GM23338 (cell line): ENCODE measurements at regions not wholly inside any gene's neighbourhood (a gene's known extent, or its start where the extent isn't known, plus 50 kb on each side); places are given as distances from the start of the nearest gene placed in this dataset.
"Not testable (repeated sequence)": the region's sequence is repeated elsewhere in the genome, so short reads cannot be mapped to it uniquely, and the experiment has no call there.

ENCODE experiments used
- CREB1 ChIP-seq: fragments of 250-450 bp; sonication (Bioruptor Pico); IDR thresholded peaks from 2 replicates; pipeline ENCODE4 v1.5.0; 2020; ENCODE audit warnings: low read depth, mild to moderate bottlenecking, moderate library complexity
- EZH2 ChIP-seq: fragments of 200-600 bp; sonication (generic); IDR thresholded peaks from one replicate; pipeline ENCODE4 v1.8.0; 2017; ENCODE audit warnings: antibody characterized with exemption, mild to moderate bottlenecking, low read depth; ENCODE audit not compliant: unreplicated experiment
- POLR2AphosphoS5 ChIP-seq: IDR thresholded peaks from 2 replicates; pipeline ENCODE4 v1.6.1; 2016; ENCODE audit warnings: antibody characterized with exemption, low read depth
- ZNF114 ChIP-seq: fragments of 250-450 bp; sonication (Bioruptor Pico); IDR thresholded peaks from 2 replicates; pipeline ENCODE4 v1.5.0; 2020; ENCODE audit warnings: mild to moderate bottlenecking, moderate library complexity
- ZNF331 ChIP-seq: fragments of 250-450 bp; sonication (Bioruptor Pico); IDR thresholded peaks from 2 replicates; pipeline ENCODE4 v1.5.0; 2020; ENCODE audit warnings: low read depth, mild to moderate bottlenecking, moderate library complexity
- TF ChIP-seq, protein P1 (sequence below), 2 experiments: fragments of 200-600 bp in 1 of 2; sonication (generic) in 1 of 2; conservative IDR thresholded peaks; 2 replicates each; pipeline versions ENCODE4 v1.5.1 to v1.6.1; 2016 to 2017; ENCODE audit warnings: antibody characterized with exemption in 2 of 2, low read depth in 2 of 2, mild to moderate bottlenecking in 2 of 2, moderate library complexity in 1 of 2
- TF ChIP-seq, protein P2 (sequence below): IDR thresholded peaks from one replicate; pipeline ENCODE4 v1.6.1; 2018; ENCODE audit warnings: antibody characterized with exemption; ENCODE audit not compliant: unreplicated experiment
- TF ChIP-seq, protein P3 (sequence below): IDR thresholded peaks from 2 replicates; pipeline ENCODE4 v1.6.1; 2016; ENCODE audit warnings: antibody characterized with exemption

DNA sequence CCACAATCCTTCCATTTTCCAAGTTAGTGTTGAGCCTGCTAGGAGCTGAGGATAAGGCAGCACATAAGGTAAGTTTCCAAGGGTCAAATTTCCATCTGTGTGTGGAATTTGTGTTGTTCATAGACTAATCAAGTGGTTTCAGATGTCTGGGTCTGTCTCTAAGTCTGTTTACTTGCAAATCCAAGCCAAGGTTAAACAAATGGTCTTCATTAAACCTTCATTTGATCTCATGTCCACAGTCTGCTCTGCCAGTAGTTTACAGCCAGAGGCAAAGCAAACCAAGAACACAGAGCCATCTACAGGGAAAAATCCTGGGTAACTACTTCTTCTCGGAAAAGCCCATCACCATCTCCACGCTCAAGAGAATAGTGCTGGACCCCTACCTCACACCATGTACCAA lies 5450.2 kb upstream of the TPTE start:
- TF ChIP-seq, protein P1, sequence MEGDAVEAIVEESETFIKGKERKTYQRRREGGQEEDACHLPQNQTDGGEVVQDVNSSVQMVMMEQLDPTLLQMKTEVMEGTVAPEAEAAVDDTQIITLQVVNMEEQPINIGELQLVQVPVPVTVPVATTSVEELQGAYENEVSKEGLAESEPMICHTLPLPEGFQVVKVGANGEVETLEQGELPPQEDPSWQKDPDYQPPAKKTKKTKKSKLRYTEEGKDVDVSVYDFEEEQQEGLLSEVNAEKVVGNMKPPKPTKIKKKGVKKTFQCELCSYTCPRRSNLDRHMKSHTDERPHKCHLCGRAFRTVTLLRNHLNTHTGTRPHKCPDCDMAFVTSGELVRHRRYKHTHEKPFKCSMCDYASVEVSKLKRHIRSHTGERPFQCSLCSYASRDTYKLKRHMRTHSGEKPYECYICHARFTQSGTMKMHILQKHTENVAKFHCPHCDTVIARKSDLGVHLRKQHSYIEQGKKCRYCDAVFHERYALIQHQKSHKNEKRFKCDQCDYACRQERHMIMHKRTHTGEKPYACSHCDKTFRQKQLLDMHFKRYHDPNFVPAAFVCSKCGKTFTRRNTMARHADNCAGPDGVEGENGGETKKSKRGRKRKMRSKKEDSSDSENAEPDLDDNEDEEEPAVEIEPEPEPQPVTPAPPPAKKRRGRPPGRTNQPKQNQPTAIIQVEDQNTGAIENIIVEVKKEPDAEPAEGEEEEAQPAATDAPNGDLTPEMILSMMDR (conservative IDR thresholded peaks at IDR 0.05; ENCODE audit: low read depth in 2 of 2) = not testable (repeated sequence)
- not testable (repeated sequence) for TF ChIP-seq CREB1 (CRISPR knock-in tag); ZNF331 (CRISPR knock-in tag); ZNF114 (CRISPR knock-in tag); EZH2; POLR2AphosphoS5
- TF ChIP-seq, protein P2, sequence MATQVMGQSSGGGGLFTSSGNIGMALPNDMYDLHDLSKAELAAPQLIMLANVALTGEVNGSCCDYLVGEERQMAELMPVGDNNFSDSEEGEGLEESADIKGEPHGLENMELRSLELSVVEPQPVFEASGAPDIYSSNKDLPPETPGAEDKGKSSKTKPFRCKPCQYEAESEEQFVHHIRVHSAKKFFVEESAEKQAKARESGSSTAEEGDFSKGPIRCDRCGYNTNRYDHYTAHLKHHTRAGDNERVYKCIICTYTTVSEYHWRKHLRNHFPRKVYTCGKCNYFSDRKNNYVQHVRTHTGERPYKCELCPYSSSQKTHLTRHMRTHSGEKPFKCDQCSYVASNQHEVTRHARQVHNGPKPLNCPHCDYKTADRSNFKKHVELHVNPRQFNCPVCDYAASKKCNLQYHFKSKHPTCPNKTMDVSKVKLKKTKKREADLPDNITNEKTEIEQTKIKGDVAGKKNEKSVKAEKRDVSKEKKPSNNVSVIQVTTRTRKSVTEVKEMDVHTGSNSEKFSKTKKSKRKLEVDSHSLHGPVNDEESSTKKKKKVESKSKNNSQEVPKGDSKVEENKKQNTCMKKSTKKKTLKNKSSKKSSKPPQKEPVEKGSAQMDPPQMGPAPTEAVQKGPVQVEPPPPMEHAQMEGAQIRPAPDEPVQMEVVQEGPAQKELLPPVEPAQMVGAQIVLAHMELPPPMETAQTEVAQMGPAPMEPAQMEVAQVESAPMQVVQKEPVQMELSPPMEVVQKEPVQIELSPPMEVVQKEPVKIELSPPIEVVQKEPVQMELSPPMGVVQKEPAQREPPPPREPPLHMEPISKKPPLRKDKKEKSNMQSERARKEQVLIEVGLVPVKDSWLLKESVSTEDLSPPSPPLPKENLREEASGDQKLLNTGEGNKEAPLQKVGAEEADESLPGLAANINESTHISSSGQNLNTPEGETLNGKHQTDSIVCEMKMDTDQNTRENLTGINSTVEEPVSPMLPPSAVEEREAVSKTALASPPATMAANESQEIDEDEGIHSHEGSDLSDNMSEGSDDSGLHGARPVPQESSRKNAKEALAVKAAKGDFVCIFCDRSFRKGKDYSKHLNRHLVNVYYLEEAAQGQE = not testable (repeated sequence)
- TF ChIP-seq, protein P3, sequence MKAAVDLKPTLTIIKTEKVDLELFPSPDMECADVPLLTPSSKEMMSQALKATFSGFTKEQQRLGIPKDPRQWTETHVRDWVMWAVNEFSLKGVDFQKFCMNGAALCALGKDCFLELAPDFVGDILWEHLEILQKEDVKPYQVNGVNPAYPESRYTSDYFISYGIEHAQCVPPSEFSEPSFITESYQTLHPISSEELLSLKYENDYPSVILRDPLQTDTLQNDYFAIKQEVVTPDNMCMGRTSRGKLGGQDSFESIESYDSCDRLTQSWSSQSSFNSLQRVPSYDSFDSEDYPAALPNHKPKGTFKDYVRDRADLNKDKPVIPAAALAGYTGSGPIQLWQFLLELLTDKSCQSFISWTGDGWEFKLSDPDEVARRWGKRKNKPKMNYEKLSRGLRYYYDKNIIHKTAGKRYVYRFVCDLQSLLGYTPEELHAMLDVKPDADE = not testable (repeated sequence)
